IPS DF 6.9 (cell line): ENCODE measurements at regions not wholly inside any gene's neighbourhood (a gene's known extent, or its start where the extent isn't known, plus 50 kb on each side); places are given as distances from the start of the nearest gene placed in this dataset.

Source experiments
- DNase-seq: peaks from one replicate; pipeline ENCODE4 v3.0.0-alpha.2; 2013; ENCODE audit warnings: low read depth, low spot score
- H3K27ac ChIP-seq: one replicate; pipeline ENCODE4 v1.5.1; 2013; ENCODE audit warnings: low read length, control low read depth
- H3K27me3 ChIP-seq: 2 replicates; pipeline ENCODE4 v1.6.1; 2013; ENCODE audit warnings: mild to moderate bottlenecking, low read length; ENCODE audit not compliant: control insufficient read depth, insufficient read depth
- H3K36me3 ChIP-seq: 2 replicates; pipeline ENCODE4 v1.6.1; 2013; ENCODE audit warnings: low read length; ENCODE audit not compliant: control insufficient read depth, insufficient read depth
- H3K4me1 ChIP-seq: 2 replicates; pipeline ENCODE4 v1.6.1; 2013; ENCODE audit warnings: low read length; ENCODE audit not compliant: control insufficient read depth, insufficient read depth
- H3K4me3 ChIP-seq: 2 replicates; pipeline ENCODE4 v1.5.1; 2013; ENCODE audit warnings: mild to moderate bottlenecking, low read length
- H3K9me3 ChIP-seq: 2 replicates; pipeline ENCODE4 v1.6.1; 2013; ENCODE audit warnings: low read length, inconsistent platforms; ENCODE audit not compliant: control insufficient read depth, insufficient read depth
- WGBS: extraction: QIAGEN DNeasy Blood & Tissue Kit; methylation state at CpG from one replicate; pipeline ENCODE4 v1.1.7; 2013; ENCODE audit warnings: mixed read lengths, missing lambda C conversion rate; ENCODE audit not compliant: insufficient read length, insufficient coverage; 5-methylcytosine and 5-hydroxymethylcytosine counted together

DNA sequence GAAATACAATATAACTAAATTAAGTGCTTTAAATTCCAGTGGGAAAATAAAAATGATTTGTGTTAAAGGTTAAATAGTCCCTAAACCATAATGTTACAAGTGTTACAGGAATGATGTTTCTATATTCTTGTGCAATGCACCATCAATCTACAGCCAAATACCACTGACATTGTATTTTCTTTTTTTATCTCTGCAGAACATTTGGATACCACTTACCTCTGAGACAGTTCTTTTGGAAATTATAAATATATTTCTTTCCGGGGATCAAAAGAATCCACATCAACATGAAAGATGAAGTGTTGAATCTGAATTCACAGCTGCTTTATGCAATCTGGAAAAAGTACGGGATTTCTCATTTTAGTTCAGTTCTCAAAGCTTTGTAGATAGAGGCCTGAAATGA is 518.3 kb upstream of the AGA start:
- Histone ChIP-seq H3K4me3 (no peak overlapping the region), H3K27ac (no peak overlapping the region), H3K9me3 (no peaks in the 10 kb centered on the region), H3K36me3 (no peaks in the 10 kb centered on the region), H3K4me1 (no peaks in the 10 kb centered on the region), H3K27me3 (no peaks in the 10 kb centered on the region)
- WGBS, result no CpG with 5 or more reads among the region's 2 CpGs
- no peak for DNase-seq

DNA sequence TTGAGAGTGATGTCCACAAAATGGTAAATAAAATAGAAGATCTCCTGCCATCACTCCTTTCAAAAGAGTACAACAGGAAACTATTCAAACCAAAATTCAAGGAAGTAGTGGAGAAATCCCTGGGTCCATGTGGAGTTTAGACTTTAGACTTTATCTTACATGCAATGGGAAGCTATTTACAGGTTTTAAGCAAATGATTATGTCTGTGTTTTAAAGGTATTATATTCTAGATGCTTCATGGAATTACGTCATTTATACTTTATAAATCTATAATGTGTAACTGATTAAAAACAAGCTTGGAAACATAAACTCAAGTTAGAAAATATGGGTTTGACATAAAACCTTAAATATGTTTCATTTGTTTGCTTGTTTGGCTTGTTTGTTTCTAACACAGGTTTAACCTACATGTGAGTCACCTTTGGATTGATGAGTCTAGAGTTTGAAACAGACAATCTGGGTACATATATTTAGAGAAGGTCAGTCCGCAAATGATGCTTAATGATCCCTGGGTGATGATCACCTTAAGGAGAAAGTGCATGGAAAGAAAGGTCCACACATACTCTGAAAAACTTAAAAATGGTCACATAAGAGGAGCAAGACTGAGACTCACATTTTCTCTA is 519.6 kb upstream of the AGA start:
- no CpG with 5 or more reads among the region's 2 CpGs for WGBS
- no peaks in the 10 kb centered on the region for H3K27me3 ChIP-seq
- H3K27ac ChIP-seq, result no peak overlapping the region
- no peak for DNase-seq
- H3K4me1 ChIP-seq, result no peaks in the 10 kb centered on the region
- H3K36me3 ChIP-seq, result no peaks in the 10 kb centered on the region
- no peaks in the 10 kb centered on the region for H3K9me3 ChIP-seq
- H3K4me3 ChIP-seq, result no peak overlapping the region

DNA sequence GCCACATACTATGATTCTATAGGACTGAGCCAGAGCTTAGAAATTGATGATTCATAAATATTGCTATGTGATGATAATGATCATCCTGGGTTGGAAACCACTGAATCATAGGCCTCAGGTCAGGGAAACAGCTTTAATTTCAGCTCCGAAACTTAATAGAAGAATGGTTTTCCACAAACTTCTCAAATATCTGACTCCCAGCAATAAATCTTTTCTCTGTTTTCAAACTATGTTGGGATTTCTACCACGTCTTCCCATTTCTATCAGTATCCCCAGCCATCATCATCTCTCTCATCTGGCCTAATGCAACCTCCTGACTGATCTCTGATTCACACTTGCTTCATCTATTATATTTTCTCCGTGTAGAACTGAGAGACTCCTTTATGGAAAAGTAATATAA is 521.8 kb upstream of the AGA start:
- no peak overlapping the region for H3K27ac ChIP-seq
- no CpG with 5 or more reads among the region's 3 CpGs for WGBS
- no peak for DNase-seq
- H3K4me3 ChIP-seq, result no peak overlapping the region
- H3K27me3 ChIP-seq, result no peaks in the 10 kb centered on the region
- H3K4me1 ChIP-seq, result no peaks in the 10 kb centered on the region
- H3K9me3 ChIP-seq, result no peaks in the 10 kb centered on the region
- H3K36me3 ChIP-seq, result no peaks in the 10 kb centered on the region

DNA sequence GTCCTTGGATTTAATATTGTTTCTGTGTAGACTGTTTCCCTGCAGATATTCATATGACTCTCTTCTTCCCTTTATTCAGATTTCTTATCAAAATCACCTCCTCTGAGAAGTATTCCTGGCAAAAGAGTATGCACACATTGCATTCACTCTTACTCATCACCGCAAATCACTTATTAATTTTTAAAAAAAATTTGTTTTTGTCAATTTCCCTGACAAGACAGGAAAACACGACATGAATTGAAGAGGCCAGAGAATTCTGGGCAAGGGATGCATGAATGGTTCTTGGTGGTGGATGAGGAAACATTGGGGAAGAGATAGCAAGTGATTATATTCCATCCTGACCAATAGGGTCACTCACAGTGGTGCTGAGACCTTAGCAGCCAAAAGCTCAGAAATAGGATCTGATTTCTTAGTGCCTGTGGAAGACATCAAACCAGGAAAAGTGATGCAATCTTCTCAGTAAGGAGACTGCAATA is 522.5 kb upstream of the AGA start:
- Histone ChIP-seq H3K36me3 (no peaks in the 10 kb centered on the region), H3K9me3 (no peaks in the 10 kb centered on the region), H3K4me1 (no peaks in the 10 kb centered on the region), H3K27me3 (no peaks in the 10 kb centered on the region), H3K4me3 (no peak overlapping the region), H3K27ac (no peak overlapping the region)
- no CpG with 5 or more reads among the region's 2 CpGs for WGBS
- DNase-seq, result no peak

DNA sequence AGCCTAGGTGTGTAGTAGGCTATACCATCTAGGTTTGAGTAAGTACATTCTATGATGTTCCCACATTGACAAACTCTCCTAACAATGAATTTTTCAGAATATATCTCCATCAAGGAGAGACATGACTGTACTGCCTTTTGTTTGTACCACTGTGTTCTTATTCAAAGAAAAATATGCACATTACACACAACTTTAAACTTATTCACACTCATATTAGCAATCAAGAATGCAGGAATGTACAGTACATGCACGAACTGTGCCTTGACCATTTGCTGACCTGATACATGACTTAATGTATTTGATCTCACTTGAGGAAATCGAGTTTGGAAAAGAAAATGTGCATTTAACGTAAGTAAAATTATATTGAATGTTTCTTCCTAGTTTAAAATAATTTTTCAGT is 525.1 kb upstream of the AGA start:
- no peak overlapping the region for H3K4me3 ChIP-seq
- H3K27ac ChIP-seq, result no peak overlapping the region
- no peaks in the 10 kb centered on the region for H3K9me3 ChIP-seq
- no peak for DNase-seq
- H3K4me1 ChIP-seq, result no peaks in the 10 kb centered on the region
- WGBS, result no CpG with 5 or more reads among the region's 3 CpGs
- no peaks in the 10 kb centered on the region for H3K27me3 ChIP-seq
- no peaks in the 10 kb centered on the region for H3K36me3 ChIP-seq

DNA sequence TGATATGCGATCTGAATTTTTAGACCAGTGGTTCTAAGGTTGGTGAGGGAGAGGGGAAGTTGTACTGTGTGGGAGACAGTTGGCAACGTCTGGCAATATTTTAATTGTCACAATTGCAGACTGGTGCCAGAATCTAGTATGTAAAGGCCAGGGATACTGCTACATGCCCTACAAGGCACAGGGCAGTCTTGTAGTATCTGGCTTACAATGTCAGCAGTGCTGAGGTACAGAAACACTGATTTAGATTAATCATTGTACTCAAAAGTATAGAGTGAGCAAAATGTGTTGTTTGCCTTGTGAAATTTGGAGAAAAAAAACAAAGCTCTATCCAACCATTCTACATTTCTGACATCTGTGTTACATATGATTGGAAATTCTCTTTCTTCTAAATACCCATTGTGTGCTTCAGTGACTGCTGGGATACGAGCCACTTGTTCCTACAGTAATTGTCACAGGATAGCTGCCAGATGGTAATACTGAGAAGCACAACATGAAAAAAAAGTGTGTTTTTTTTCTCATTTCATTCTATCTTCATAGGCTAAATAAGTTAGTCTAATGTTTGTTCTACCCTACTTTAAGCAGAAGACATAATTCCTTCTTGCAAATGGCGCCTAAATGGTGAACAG is 526.7 kb upstream of the AGA start:
- no peaks in the 10 kb centered on the region for H3K36me3 ChIP-seq
- H3K9me3 ChIP-seq, result no peaks in the 10 kb centered on the region
- DNase-seq, result no peak
- WGBS, result no CpG with 5 or more reads among the region's 4 CpGs
- H3K4me3 ChIP-seq, result no peak overlapping the region
- H3K27ac ChIP-seq, result no peak overlapping the region
- no peaks in the 10 kb centered on the region for H3K4me1 ChIP-seq
- H3K27me3 ChIP-seq, result no peaks in the 10 kb centered on the region

DNA sequence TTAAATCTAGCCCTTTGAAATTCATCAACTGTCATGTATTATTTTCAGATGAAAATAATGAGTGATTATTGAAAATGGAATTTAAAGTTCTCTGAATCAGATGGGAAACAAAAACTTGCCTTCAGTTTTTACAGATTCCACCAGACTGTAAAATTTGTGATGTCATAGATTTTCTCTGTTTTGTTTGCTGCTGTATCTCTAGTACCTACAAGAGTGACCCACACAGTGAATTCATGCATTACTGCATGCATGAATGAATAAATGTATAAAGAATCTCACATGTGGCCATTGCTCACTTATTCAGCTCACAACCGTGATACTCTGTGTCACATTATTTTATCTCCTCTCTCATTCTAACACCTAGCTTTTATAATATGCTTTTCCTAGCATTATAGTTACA is 532.2 kb upstream of the AGA start:
- no CpG with 5 or more reads among the region's 1 CpG for WGBS
- DNase-seq, result no peak
- no peak overlapping the region for H3K27ac ChIP-seq
- H3K9me3 ChIP-seq, result no peaks in the 10 kb centered on the region
- H3K36me3 ChIP-seq, result no peaks in the 10 kb centered on the region
- H3K27me3 ChIP-seq, result no peaks in the 10 kb centered on the region
- no peak overlapping the region for H3K4me3 ChIP-seq
- no peaks in the 10 kb centered on the region for H3K4me1 ChIP-seq

DNA sequence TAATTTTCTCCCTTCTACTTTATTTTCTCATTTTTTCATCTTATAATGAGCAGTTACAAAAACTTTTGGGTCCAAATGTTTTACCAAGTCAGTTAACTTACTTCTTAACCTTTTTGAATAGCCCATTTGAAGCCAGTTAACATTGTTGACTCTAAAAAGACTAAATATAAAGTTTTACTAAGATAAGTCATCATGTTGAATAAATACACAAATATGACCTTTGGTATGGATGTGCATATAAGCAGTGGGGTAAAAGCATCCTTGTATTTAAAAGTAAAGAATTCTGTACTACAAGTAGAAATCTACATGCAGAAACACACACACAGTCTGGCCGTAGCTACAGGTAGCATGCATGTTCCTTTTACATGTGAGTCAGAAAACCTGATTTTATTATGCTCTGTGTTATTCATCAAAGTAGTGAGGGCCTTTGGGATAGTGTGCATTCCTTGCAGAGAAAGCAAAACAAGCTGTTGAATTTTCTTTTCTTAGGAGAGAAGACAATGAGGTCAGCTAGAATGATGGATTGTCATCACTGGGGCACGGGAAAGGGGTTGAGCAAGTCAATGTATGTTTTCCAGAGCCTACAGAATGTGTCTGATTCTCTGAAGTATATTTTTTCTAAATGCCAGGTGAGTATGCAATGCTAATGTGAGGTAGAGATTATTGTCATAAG is 533.2 kb upstream of the AGA start:
- no peaks in the 10 kb centered on the region for H3K36me3 ChIP-seq
- no peak for DNase-seq

DNA sequence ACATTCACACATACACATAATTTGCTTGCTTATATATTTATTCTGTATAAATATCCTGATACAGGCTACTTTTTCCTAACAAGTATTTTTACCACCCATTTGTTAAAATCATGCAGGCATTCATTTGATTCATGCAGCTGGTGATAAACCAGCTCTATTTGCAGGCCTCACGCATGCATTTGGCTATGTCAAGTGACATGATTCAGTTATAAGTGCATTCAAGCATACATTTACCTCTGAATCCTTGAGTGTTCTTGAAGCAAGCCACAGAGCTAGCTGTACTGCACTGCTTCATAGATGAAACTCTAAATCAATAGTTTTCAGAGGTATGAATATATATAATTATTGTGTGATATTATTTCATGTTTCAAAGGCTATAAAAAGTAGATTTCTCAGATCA is 544.0 kb upstream of the AGA start:
- Histone ChIP-seq H3K36me3 (no peaks in the 10 kb centered on the region), H3K4me1 (no peaks in the 10 kb centered on the region), H3K9me3 (no peaks in the 10 kb centered on the region), H3K27ac (no peak overlapping the region), H3K4me3 (no peak overlapping the region), H3K27me3 (no peaks in the 10 kb centered on the region)
- DNase-seq, result no peak
- no CpG with 5 or more reads among the region's 1 CpG for WGBS

More for the DNA sequence above, 533.2 kb upstream of the AGA start:
- H3K27ac ChIP-seq, result no peak overlapping the region
- H3K4me3 ChIP-seq, result no peak overlapping the region
- H3K9me3 ChIP-seq, result no peaks in the 10 kb centered on the region
- no CpG with 5 or more reads among the region's 2 CpGs for WGBS
- H3K27me3 ChIP-seq, result no peaks in the 10 kb centered on the region
- no peaks in the 10 kb centered on the region for H3K4me1 ChIP-seq

DNA sequence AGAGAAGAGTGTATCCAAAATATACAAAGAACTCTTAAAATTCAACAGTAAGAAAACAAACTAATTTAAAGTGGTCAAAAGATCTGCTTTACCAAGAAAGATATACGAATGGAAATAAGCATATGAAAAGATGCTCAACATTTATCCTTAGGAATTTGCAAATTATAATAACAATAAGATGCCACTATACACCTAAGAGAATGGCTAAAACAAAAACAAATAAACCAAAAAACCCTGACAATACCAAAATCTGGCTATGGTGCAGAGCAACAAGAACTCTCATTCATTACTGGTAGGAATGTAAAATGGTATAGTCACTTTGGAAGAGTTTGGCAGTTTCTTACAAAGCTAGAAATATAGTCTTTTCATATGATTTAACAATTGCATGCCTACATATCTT is 545.7 kb upstream of the AGA start:
- no peaks in the 10 kb centered on the region for H3K27me3 ChIP-seq

More for the DNA sequence above, 545.7 kb upstream of the AGA start:
- no CpG with 5 or more reads among the region's 1 CpG for WGBS
- Histone ChIP-seq H3K9me3 (no peaks in the 10 kb centered on the region), H3K27ac (no peak overlapping the region), H3K4me3 (no peak overlapping the region), H3K36me3 (no peaks in the 10 kb centered on the region), H3K4me1 (no peaks in the 10 kb centered on the region)
- no peak for DNase-seq
